HCT116 (cell line): ENCODE measurements at regions not wholly inside any gene's neighbourhood (a gene's known extent, or its start where the extent isn't known, plus 50 kb on each side); places are given as distances from the start of the nearest gene placed in this dataset.

Source experiments
- ATAC-seq: fragments of 200-7000 bp; cut with Tn5 transposase; 2 replicates; pipeline ENCODE4 v1.9.1; 2020; ENCODE audit warnings: mild to moderate bottlenecking, moderate library complexity
- BruUV-seq: library from RNA; stranded (reverse); fragments of 400-500 nt; replicated peaks from 2 replicates; lab custom pipeline; 2021; lab: Mats Ljungman, UMichigan
- CTCF ChIA-PET: fragments of 300-600 bp; sonication (Branson Sonifier 250); formaldehyde crosslinking; loops from one replicate; lab custom pipeline; 2021; ENCODE audit warnings: antibody characterized with exemption; lab: Charles Lee
- POLR2A ChIA-PET: fragments of 300-600, 350-600 bp; sonication (Branson Sonifier 250); formaldehyde crosslinking; loops from one replicate; lab custom pipeline; 2021; ENCODE audit warnings: antibody characterized with exemption; lab: Charles Lee
- RAD21 ChIA-PET, 2 experiments: fragments of 300-600 bp; sonication (Branson Sonifier 250); formaldehyde crosslinking; loops; one replicate each; lab custom pipeline; 2023; ENCODE audit warnings: low total read pairs in 2 of 2; ENCODE audit not compliant: uncharacterized antibody in 2 of 2, unreplicated experiment in 2 of 2, low non-redundant PET in 1 of 2; lab: Charles Lee
- DNase-seq: peaks from one replicate; pipeline ENCODE4 v3.0.0-alpha.2; 2010; ENCODE audit warnings: low read depth, low spot score
- H2AFZ ChIP-seq: fragments of 200-600 bp; shearing (Covaris generic), sonication (generic); 2 replicates; pipeline ENCODE4 v1.6.1; 2017; ENCODE audit warnings: low read depth, mixed run types, mixed read lengths, antibody characterized with exemption, low read length; ENCODE audit not compliant: poor library complexity, severe bottlenecking
- H3K27ac ChIP-seq: 2 replicates; pipeline ENCODE4 v1.5.1; 2012; ENCODE audit warnings: low read depth, low read length
- H3K27me3 ChIP-seq: fragments of 200-600 bp; sonication (generic); 2 replicates; pipeline ENCODE4 v1.6.1; 2016; ENCODE audit warnings: mixed run types, low read length, mixed read lengths; ENCODE audit not compliant: insufficient read depth
- H3K36me3 ChIP-seq, 2 experiments: fragments of 200-500 bp in 1 of 2; fragments of 200-600 bp in 1 of 2; sonication (Bioruptor generic) in 1 of 2; sonication (generic) in 1 of 2; 2 replicates each; pipeline versions ENCODE4 v1.5.1 to v1.6.1; 2014 to 2016; ENCODE audit warnings: low read length in 2 of 2, inconsistent platforms in 1 of 2, mixed read lengths in 1 of 2, mixed run types in 1 of 2; ENCODE audit not compliant: insufficient read depth in 2 of 2, control insufficient read depth in 1 of 2
- H3K4me1 ChIP-seq, 2 experiments: fragments of 200-600 bp in 1 of 2; sonication (generic) in 1 of 2; 2 replicates each; pipeline versions ENCODE4 v1.5.1 to v1.6.1; 2012 to 2017; ENCODE audit warnings: low read length in 2 of 2, inconsistent platforms in 1 of 2, mild to moderate bottlenecking in 1 of 2, mixed read lengths in 1 of 2, mixed run types in 1 of 2, moderate library complexity in 1 of 2; ENCODE audit not compliant: insufficient read depth in 2 of 2, control insufficient read depth in 1 of 2
- H3K4me2 ChIP-seq: fragments of 200-600 bp; sonication (generic); 2 replicates; pipeline ENCODE4 v1.6.1; 2017; ENCODE audit warnings: mixed run types, low read length, mixed read lengths
- H3K4me3 ChIP-seq, 2 experiments: fragments of 200-600 bp in 1 of 2; sonication (generic) in 1 of 2; replicated peaks in 1 of 2; 2 replicates each; pipeline ENCODE4 v1.5.1; 2011 to 2016; ENCODE audit warnings: low read length in 2 of 2, control low read depth in 1 of 2, low read depth in 1 of 2, mild to moderate bottlenecking in 1 of 2, mixed read lengths in 1 of 2, mixed run types in 1 of 2
- H3K79me2 ChIP-seq: fragments of 200-600 bp; sonication (generic); 2 replicates; pipeline ENCODE4 v1.6.1; 2017; ENCODE audit warnings: mild to moderate bottlenecking, mixed run types, low read length, moderate library complexity, mixed read lengths; ENCODE audit not compliant: insufficient read depth
- H3K9ac ChIP-seq: fragments of 200-600 bp; sonication (generic); 2 replicates; pipeline ENCODE4 v1.6.1; 2016; ENCODE audit warnings: low read length, mixed read lengths
- H3K9me2 ChIP-seq: fragments of 200-600 bp; sonication (generic), shearing (Covaris generic); 2 replicates; pipeline ENCODE4 v1.6.1; 2017; ENCODE audit warnings: mixed run types, mild to moderate bottlenecking, moderate library complexity; ENCODE audit not compliant: insufficient read depth
- H3K9me3 ChIP-seq, 2 experiments: fragments of 200-500 bp in 1 of 2; fragments of 200-600 bp in 1 of 2; sonication (Bioruptor generic) in 1 of 2; sonication (generic) in 1 of 2; 2 replicates each; pipeline ENCODE4 v1.6.1; 2014 to 2017; ENCODE audit warnings: low read length in 2 of 2, mixed read lengths in 2 of 2, inconsistent platforms in 1 of 2, low read depth in 1 of 2, mild to moderate bottlenecking in 1 of 2, mixed run types in 1 of 2, moderate library complexity in 1 of 2; ENCODE audit not compliant: control insufficient read depth in 1 of 2, insufficient read depth in 1 of 2
- H4K20me1 ChIP-seq: fragments of 200-600 bp; sonication (generic), shearing (Covaris generic); 2 replicates; pipeline ENCODE4 v1.6.1; 2017; ENCODE audit warnings: mixed run types, mild to moderate bottlenecking, moderate library complexity; ENCODE audit not compliant: insufficient read depth
- CBX3 ChIP-seq: IDR thresholded peaks from 2 replicates; pipeline ENCODE4 v1.6.1; 2012; ENCODE audit warnings: low read depth
- FOSL1 ChIP-seq: IDR thresholded peaks from 2 replicates; pipeline ENCODE4 v1.6.1; 2012; ENCODE audit warnings: low read depth
- POLR2A ChIP-seq: IDR thresholded peaks from 2 replicates; pipeline ENCODE4 v1.7.0; 2011; ENCODE audit warnings: borderline replicate concordance; ENCODE audit not compliant: insufficient read depth, insufficient read length; ENCODE audit errors: extremely low read depth
- SIN3A ChIP-seq: IDR thresholded peaks from 2 replicates; pipeline ENCODE4 v1.6.1; 2012; ENCODE audit warnings: low read depth
- TCF7L2 ChIP-seq: IDR thresholded peaks from 2 replicates; pipeline ENCODE4 v1.7.0; 2011; ENCODE audit warnings: borderline replicate concordance, inconsistent platforms; ENCODE audit not compliant: insufficient read depth, insufficient read length; ENCODE audit errors: extremely low read depth
- ZFX ChIP-seq: fragments of 450-650 bp; IDR thresholded peaks from 2 replicates; pipeline ENCODE4 v1.6.1; 2017
- intact Hi-C: fragments of 100-400 bp; cut with micrococcal nuclease; formaldehyde crosslinking; loops from 2 replicates; pipeline ENCODE4 v1.10.0; 2022
- TF ChIP-seq, protein P1 (sequence below): IDR thresholded peaks from 2 replicates; pipeline ENCODE4 v1.6.1; 2011; ENCODE audit warnings: mild to moderate bottlenecking, low read length, moderate library complexity; ENCODE audit not compliant: insufficient replicate concordance; ENCODE audit errors: extremely low read depth
- TF ChIP-seq, protein P2 (sequence below): IDR thresholded peaks from 2 replicates; pipeline ENCODE4 v1.6.1; 2012
- TF ChIP-seq, protein P3 (sequence below), 3 experiments: fragments of 200-600 bp in 1 of 3; sonication (generic) in 1 of 3; IDR thresholded peaks in 2 of 3; conservative IDR thresholded peaks in 1 of 3; 2 replicates each; pipeline ENCODE4 v1.5.1; 2012 to 2017; ENCODE audit warnings: low read depth in 2 of 3, low read length in 2 of 3, antibody characterized with exemption in 1 of 3, borderline replicate concordance in 1 of 3, control low read depth in 1 of 3, mild to moderate bottlenecking in 1 of 3, mixed read lengths in 1 of 3, mixed run types in 1 of 3, moderate library complexity in 1 of 3; ENCODE audit not compliant: insufficient read depth in 1 of 3

DNA sequence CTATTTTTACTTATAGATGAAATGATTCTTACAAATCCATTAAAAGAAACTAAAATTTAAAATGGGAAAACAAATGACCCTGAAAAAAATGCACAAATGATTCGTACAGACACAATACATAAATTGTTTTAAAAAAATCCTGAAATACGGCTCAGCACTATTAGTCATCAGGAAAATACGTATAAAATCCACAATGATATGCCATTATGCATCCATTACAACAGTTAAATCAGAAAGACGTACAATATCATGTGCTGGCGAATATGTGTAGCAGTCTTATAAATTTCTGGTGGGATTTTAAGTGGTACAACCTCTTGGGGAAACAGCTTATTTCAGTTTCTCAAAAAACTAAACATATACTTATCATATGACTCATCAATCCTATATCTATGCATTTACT, 600.1 kb upstream of the STEAP1 start:
- intact Hi-C loops = no loop called here
- Histone ChIP-seq H3K79me2 (no peaks in the 10 kb centered on the region), H3K4me3 (no peak overlapping the region), H3K9me2 (no peaks in the 10 kb centered on the region), H3K27ac (no peak overlapping the region), H3K27me3 (no peaks in the 10 kb centered on the region), H3K4me1 (no peaks in the 10 kb centered on the region), H3K9me3 (no peaks in the 10 kb centered on the region), H3K4me2 (no peak overlapping the region), H3K36me3 (no peaks in the 10 kb centered on the region), H3K9ac (no peak overlapping the region), H2AFZ (no peak overlapping the region), H4K20me1 (no peaks in the 10 kb centered on the region)
- ChIA-PET CTCF (no interaction called here), POLR2A (no interaction called here), RAD21 (no interaction called here)
- TF ChIP-seq, protein P1, sequence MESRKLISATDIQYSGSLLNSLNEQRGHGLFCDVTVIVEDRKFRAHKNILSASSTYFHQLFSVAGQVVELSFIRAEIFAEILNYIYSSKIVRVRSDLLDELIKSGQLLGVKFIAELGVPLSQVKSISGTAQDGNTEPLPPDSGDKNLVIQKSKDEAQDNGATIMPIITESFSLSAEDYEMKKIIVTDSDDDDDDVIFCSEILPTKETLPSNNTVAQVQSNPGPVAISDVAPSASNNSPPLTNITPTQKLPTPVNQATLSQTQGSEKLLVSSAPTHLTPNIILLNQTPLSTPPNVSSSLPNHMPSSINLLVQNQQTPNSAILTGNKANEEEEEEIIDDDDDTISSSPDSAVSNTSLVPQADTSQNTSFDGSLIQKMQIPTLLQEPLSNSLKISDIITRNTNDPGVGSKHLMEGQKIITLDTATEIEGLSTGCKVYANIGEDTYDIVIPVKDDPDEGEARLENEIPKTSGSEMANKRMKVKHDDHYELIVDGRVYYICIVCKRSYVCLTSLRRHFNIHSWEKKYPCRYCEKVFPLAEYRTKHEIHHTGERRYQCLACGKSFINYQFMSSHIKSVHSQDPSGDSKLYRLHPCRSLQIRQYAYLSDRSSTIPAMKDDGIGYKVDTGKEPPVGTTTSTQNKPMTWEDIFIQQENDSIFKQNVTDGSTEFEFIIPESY = no peak
- TF ChIP-seq TCF7L2 = no peak
- TF ChIP-seq, protein P2, sequence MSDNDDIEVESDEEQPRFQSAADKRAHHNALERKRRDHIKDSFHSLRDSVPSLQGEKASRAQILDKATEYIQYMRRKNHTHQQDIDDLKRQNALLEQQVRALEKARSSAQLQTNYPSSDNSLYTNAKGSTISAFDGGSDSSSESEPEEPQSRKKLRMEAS = no peak
- ATAC-seq = no peak
- DNase-seq = no peak
- BruUV-seq = no TSS peak

DNA sequence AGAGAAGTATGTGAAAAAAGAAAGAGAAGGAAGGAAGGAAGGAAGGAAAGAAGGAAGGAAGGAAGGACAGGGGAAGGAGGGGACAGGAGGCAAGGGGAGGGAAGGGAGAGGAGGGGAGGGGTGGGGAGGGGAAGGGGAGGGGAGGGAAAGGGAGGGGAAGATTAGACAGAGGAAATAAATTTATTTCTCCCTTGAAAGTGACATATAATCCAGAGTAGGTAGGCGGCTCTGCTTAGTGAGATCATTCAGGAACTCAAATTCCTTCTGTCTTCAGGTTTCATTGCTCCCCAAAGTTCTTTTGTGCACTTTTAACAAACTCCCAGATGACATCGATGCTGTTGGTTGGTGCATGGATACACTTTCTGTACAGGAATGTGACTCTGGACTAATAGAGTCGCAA, 594.7 kb upstream of the STEAP1 start:
- RAD21 ChIA-PET = no interaction called here
- Histone ChIP-seq H3K9me2 (no peaks in the 10 kb centered on the region), H3K4me2 (no peak overlapping the region), H3K27ac (no peak overlapping the region), H3K4me3 (no peak overlapping the region), H3K9ac (no peak overlapping the region), H3K36me3 (no peaks in the 10 kb centered on the region), H3K27me3 (no peaks in the 10 kb centered on the region), H2AFZ (no peak overlapping the region), H3K79me2 (no peaks in the 10 kb centered on the region), H3K9me3 (no peaks in the 10 kb centered on the region), H3K4me1 (no peaks in the 10 kb centered on the region), H4K20me1 (no peaks in the 10 kb centered on the region)
- POLR2A ChIA-PET = no interaction called here
- DNase-seq (no peak), ATAC-seq (no peak)
- BruUV-seq = no TSS peak
- CTCF ChIA-PET = no interaction called here
- intact Hi-C loops = no loop called here
- TF ChIP-seq FOSL1 (no peak), ZFX (no peak), SIN3A (no peak), CBX3 (no peak), POLR2A (no peak)
- TF ChIP-seq, protein P3, sequence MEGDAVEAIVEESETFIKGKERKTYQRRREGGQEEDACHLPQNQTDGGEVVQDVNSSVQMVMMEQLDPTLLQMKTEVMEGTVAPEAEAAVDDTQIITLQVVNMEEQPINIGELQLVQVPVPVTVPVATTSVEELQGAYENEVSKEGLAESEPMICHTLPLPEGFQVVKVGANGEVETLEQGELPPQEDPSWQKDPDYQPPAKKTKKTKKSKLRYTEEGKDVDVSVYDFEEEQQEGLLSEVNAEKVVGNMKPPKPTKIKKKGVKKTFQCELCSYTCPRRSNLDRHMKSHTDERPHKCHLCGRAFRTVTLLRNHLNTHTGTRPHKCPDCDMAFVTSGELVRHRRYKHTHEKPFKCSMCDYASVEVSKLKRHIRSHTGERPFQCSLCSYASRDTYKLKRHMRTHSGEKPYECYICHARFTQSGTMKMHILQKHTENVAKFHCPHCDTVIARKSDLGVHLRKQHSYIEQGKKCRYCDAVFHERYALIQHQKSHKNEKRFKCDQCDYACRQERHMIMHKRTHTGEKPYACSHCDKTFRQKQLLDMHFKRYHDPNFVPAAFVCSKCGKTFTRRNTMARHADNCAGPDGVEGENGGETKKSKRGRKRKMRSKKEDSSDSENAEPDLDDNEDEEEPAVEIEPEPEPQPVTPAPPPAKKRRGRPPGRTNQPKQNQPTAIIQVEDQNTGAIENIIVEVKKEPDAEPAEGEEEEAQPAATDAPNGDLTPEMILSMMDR (IDR thresholded peaks at IDR 0.05 in 2 of 3, conservative IDR thresholded peaks at IDR 0.05 in 1 of 3; ENCODE audit: borderline replicate concordance in 1 of 3, insufficient read depth in 1 of 3, low read depth in 2 of 3, low read length in 2 of 3) = no peak
- TF ChIP-seq, protein P1 = no peak
